Lower leg skin (tissue), 3 donors: ENCODE measurements at regions not wholly inside any gene's neighbourhood (a gene's known extent, or its start where the extent isn't known, plus 50 kb on each side); places are given as distances from the start of the nearest gene placed in this dataset.

Source experiments
- CTCF ChIP-seq, 3 donors: fragments of 450-650 bp; IDR thresholded peaks; one replicate each; pipeline ENCODE4 v1.5.1; 2016; ENCODE audit warnings: antibody characterized with exemption in 3 of 3, mild to moderate bottlenecking in 3 of 3, moderate library complexity in 2 of 3
- POLR2A ChIP-seq, 2 donors: fragments of 450-650 bp; IDR thresholded peaks; one replicate each; pipeline ENCODE4 v1.6.1; 2016 to 2017; ENCODE audit warnings: antibody characterized with exemption in 2 of 2, mild to moderate bottlenecking in 1 of 2, moderate library complexity in 1 of 2

DNA sequence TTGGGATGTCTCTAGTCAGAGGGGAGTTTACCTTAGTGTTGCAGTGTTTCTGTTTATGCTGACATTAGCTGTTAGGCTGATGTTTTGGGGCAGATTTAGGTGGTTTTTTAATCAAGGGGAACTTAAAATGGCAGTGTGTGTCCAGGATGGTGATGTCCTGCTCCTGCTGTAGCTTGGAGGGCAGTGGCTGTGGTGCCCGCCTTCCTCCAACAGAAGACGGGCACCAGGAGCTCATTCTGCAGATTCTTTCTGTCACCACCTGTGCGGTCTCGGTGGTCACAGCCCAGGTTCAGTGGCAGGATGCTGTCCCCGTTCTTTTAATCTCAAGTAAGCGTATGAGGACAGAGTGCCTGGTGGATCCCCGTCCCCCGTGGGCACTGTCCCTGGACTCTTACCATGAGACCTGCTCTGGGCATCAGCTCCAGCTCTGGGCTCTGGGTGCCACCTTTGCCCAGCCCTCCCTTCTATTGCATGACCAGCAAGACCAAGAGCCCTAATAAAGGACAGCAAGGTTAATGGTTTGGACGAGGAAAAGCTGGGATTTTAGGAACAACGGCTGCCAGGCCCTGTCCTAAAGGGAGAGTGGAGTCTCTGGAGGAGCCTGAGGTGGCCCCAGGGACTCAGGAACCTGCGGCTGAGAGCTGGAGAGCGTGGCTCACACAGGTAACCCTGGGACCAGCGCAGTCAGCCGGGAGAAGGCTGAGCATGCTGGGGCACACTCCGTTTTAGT lies 217.3 kb downstream of the ERMARD start:
- TF ChIP-seq POLR2A (IDR thresholded peaks at IDR 0.05) (no peak), CTCF (IDR thresholded peaks at IDR 0.05) (no peak)
